Effector memory CD4-positive, alpha-beta T cell (primary cell): ENCODE measurements at regions not wholly inside any gene's neighbourhood (a gene's known extent, or its start where the extent isn't known, plus 50 kb on each side); places are given as distances from the start of the nearest gene placed in this dataset.

ENCODE experiments used
- DNase-seq, 3 donors: peaks; one replicate each; pipeline ENCODE4 v3.0.0-alpha.2; 2020
- H3K27ac ChIP-seq: 2 replicates; pipeline ENCODE4 v1.7.0; 2013; ENCODE audit warnings: mild to moderate bottlenecking, low read length, moderate library complexity; ENCODE audit not compliant: insufficient read depth, poor library complexity, severe bottlenecking
- H3K27me3 ChIP-seq: replicated peaks from 2 replicates; pipeline ENCODE4 v1.7.0; 2013; ENCODE audit warnings: mild to moderate bottlenecking, low read length; ENCODE audit not compliant: insufficient read depth, control insufficient read depth, poor library complexity, severe bottlenecking
- H3K36me3 ChIP-seq: 2 replicates; pipeline ENCODE4 v1.7.0; 2013; ENCODE audit warnings: mild to moderate bottlenecking, low read length, moderate library complexity; ENCODE audit not compliant: control insufficient read depth, insufficient read depth
- H3K4me1 ChIP-seq: 2 replicates; pipeline ENCODE4 v1.7.0; 2013; ENCODE audit warnings: low read length, mild to moderate bottlenecking; ENCODE audit not compliant: control insufficient read depth, insufficient read depth, poor library complexity, severe bottlenecking
- H3K4me3 ChIP-seq: 2 replicates; pipeline ENCODE4 v1.7.0; 2013; ENCODE audit warnings: low read length, low read depth, mild to moderate bottlenecking; ENCODE audit not compliant: insufficient read depth, poor library complexity, severe bottlenecking
- H3K9me3 ChIP-seq: 2 replicates; pipeline ENCODE4 v1.7.0; 2013; ENCODE audit warnings: mild to moderate bottlenecking, low read length, moderate library complexity; ENCODE audit not compliant: control insufficient read depth

GRCh38 chr7:145347271-145347670, 511.4 kb upstream of the TPK1 start:
- H3K36me3 ChIP-seq, result no peaks in the 10 kb centered on the region
- no peak for DNase-seq
- no peaks in the 10 kb centered on the region for H3K4me1 ChIP-seq
- H3K4me3 ChIP-seq, result no peak overlapping the region
- H3K9me3 ChIP-seq, result no peaks in the 10 kb centered on the region
- no peak overlapping the region for H3K27ac ChIP-seq
- H3K27me3 ChIP-seq, result no peaks in the 10 kb centered on the region

GRCh38 chr7:145339319-145339718, 503.5 kb upstream of the TPK1 start:
- no peak for DNase-seq
- no peak overlapping the region for H3K27ac ChIP-seq
- H3K9me3 ChIP-seq, result no peaks in the 10 kb centered on the region
- no peaks in the 10 kb centered on the region for H3K36me3 ChIP-seq
- H3K4me3 ChIP-seq, result no peak overlapping the region
- H3K27me3 ChIP-seq, result no peaks in the 10 kb centered on the region
- no peaks in the 10 kb centered on the region for H3K4me1 ChIP-seq

DNA sequence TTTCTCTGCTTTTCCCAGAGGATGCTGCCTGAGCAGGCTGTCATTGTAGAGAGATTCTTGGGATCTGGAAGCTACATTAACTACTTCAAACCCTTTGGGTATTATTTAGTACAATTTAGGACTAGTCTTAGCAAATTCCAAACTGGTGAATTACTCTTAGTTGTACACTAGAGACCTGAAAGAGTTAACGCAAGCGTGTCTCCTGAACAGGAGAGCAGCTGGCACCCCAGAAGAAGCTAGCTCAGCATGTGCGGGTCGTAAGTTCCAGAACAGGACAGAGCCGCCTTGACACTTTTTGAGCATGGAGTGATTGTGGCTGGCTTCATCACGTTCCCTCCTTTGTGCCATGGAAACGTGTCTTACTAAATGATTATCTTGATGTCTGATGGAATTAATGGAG, 495.7 kb upstream of the TPK1 start:
- Histone ChIP-seq H3K36me3 (no peaks in the 10 kb centered on the region), H3K27ac (no peak overlapping the region), H3K4me3 (no peak overlapping the region), H3K4me1 (no peaks in the 10 kb centered on the region), H3K27me3 (no peaks in the 10 kb centered on the region), H3K9me3 (no peaks in the 10 kb centered on the region)
- no peak for DNase-seq

GRCh38 chr7:145331076-145331475, 495.2 kb upstream of the TPK1 start:
- no peaks in the 10 kb centered on the region for H3K9me3 ChIP-seq
- no peak overlapping the region for H3K27ac ChIP-seq
- H3K36me3 ChIP-seq, result no peaks in the 10 kb centered on the region
- no peak overlapping the region for H3K4me3 ChIP-seq
- no peaks in the 10 kb centered on the region for H3K4me1 ChIP-seq
- no peaks in the 10 kb centered on the region for H3K27me3 ChIP-seq
- no peak for DNase-seq

- Histone ChIP-seq H3K36me3 (no peaks in the 10 kb centered on the region), H3K27me3 (no peaks in the 10 kb centered on the region), H3K9me3 (no peaks in the 10 kb centered on the region), H3K4me1 (no peaks in the 10 kb centered on the region), H3K4me3 (no peak overlapping the region), H3K27ac (no peak overlapping the region)
- no peak for DNase-seq
Observed at GRCh38 chr7:145327646-145328045, 491.8 kb upstream of the TPK1 start.

DNA sequence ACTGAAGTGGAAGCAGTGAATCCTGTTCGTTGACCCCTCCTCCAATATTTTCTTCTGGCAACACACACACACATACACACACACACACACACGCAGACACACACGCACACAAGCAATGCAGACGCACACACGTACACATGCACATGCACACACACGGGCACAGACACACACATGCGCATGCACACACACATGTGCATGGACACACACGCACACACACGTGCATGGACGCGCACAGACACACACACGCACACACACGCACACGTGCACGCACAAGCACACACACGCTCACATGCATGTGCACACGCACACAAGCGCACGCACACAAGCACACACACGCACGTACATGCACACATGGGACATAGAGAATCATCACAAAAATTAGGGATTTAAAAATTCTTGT, 488.2 kb upstream of the TPK1 start:
- Histone ChIP-seq H3K9me3 (no peaks in the 10 kb centered on the region), H3K4me3 (no peak overlapping the region), H3K4me1 (no peaks in the 10 kb centered on the region), H3K36me3 (no peaks in the 10 kb centered on the region), H3K27ac (no peak overlapping the region), H3K27me3 (no peaks in the 10 kb centered on the region)
- DNase-seq, result no peak

- H3K36me3 ChIP-seq, result no peaks in the 10 kb centered on the region
- H3K4me1 ChIP-seq, result no peaks in the 10 kb centered on the region
- no peaks in the 10 kb centered on the region for H3K9me3 ChIP-seq
- H3K27ac ChIP-seq, result no peak overlapping the region
- DNase-seq, result no peak
- no peak overlapping the region for H3K4me3 ChIP-seq
- H3K27me3 ChIP-seq, result no peaks in the 10 kb centered on the region
Observed at GRCh38 chr7:145313551-145313950, 477.7 kb upstream of the TPK1 start.

DNA sequence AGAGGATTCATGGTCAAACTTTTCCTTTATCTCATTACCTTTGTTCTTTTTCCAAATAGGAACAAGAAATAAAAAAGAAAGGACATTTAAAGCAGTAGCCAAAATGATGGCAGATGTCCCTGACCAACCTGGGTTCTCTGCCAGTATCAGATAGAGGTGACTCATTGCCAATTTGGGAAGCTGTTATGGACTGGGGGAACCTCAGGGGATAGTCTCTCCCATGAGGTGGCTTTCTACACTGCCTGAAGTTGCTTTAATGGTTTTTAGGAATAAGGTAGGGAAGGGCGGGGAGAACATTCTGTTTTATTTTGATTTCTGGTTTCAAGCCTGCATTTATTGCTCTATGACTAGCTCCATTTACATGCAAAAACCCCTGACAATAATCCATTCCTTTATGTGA, 457.9 kb upstream of the TPK1 start:
- Histone ChIP-seq H3K36me3 (no peaks in the 10 kb centered on the region), H3K27ac (no peak overlapping the region), H3K4me1 (no peaks in the 10 kb centered on the region), H3K27me3 (no peaks in the 10 kb centered on the region), H3K4me3 (no peak overlapping the region), H3K9me3 (no peaks in the 10 kb centered on the region)
- no peak for DNase-seq

DNA sequence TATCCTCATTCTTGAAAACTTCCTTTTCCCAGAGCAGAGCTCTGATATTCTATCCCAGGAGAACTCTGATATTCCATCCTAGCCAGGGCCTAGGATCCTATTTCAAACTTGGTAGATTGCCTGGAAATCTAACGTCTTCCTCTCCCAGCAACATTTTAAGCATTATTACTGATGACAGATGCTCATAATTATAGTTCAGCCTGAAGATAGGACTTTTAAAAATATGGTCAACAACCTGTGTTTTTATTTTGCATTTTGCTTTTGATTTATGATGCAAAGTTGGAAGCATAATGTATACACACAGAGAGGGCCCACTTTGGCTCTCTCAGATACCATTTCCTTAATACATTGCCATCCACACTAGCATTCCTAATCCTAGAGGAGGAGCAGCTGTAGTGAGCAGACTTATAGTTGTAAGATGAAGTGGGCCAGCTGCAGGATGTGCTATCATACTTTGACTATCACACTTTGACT, 457.4 kb upstream of the TPK1 start:
- Histone ChIP-seq H3K27me3 (no peaks in the 10 kb centered on the region), H3K4me1 (no peaks in the 10 kb centered on the region), H3K36me3 (no peaks in the 10 kb centered on the region), H3K9me3 (no peaks in the 10 kb centered on the region), H3K27ac (no peak overlapping the region), H3K4me3 (no peak overlapping the region)
- no peak for DNase-seq

- H3K27ac ChIP-seq, result no peak overlapping the region
- H3K27me3 ChIP-seq, result no peaks in the 10 kb centered on the region
- no peak overlapping the region for H3K4me3 ChIP-seq
- no peak for DNase-seq
- H3K4me1 ChIP-seq, result no peaks in the 10 kb centered on the region
- H3K9me3 ChIP-seq, result no peaks in the 10 kb centered on the region
- H3K36me3 ChIP-seq, result no peaks in the 10 kb centered on the region
Observed at GRCh38 chr7:145289384-145289783, 453.5 kb upstream of the TPK1 start.

DNA sequence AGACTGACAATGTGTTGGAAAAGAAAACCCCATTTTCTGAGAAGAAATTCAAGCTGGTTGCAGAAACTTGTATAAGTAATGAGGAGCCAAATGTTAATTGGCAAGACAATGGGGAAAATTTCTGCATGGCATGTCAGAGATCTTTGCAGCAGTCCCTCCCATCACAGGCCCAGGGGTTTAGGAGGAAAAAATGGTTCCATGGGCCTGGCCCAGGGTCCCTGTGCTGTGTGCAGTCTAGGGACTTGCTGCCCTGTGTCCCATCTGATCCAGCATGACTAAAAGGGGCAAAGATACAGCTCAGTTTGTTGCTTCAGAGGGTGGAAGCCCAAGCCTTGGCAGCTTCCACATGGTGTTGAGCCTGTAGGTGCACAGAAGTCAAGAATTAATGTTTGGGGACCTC, 440.3 kb upstream of the TPK1 start:
- Histone ChIP-seq H3K4me3 (no peak overlapping the region), H3K4me1 (no peaks in the 10 kb centered on the region), H3K36me3 (no peaks in the 10 kb centered on the region), H3K27me3 (no peaks in the 10 kb centered on the region), H3K9me3 (no peaks in the 10 kb centered on the region), H3K27ac (no peak overlapping the region)
- DNase-seq, result no peak
